ENCODE measurements at regions not wholly inside any gene's neighbourhood (a gene's known extent, or its start where the extent isn't known, plus 50 kb on each side); places are given as distances from the start of the nearest gene placed in this dataset.

- TF ChIP-seq CTCF (IDR thresholded peaks at IDR 0.05) (no peak), POLR2A (IDR thresholded peaks at IDR 0.05) (no peak)
Measured at GRCh38 chr2:42108852-42109251, 60.3 kb upstream of the EML4 start.
